ENCODE measurements at regions not wholly inside any gene's neighbourhood (a gene's known extent, or its start where the extent isn't known, plus 50 kb on each side); places are given as distances from the start of the nearest gene placed in this dataset.
A peak's percentile ranks its signal among the peaks of the same experiment; 100 is the strongest.
"Not testable (repeated sequence)": the region's sequence is repeated elsewhere in the genome, so short reads cannot be mapped to it uniquely, and the experiment has no call there.

DNA sequence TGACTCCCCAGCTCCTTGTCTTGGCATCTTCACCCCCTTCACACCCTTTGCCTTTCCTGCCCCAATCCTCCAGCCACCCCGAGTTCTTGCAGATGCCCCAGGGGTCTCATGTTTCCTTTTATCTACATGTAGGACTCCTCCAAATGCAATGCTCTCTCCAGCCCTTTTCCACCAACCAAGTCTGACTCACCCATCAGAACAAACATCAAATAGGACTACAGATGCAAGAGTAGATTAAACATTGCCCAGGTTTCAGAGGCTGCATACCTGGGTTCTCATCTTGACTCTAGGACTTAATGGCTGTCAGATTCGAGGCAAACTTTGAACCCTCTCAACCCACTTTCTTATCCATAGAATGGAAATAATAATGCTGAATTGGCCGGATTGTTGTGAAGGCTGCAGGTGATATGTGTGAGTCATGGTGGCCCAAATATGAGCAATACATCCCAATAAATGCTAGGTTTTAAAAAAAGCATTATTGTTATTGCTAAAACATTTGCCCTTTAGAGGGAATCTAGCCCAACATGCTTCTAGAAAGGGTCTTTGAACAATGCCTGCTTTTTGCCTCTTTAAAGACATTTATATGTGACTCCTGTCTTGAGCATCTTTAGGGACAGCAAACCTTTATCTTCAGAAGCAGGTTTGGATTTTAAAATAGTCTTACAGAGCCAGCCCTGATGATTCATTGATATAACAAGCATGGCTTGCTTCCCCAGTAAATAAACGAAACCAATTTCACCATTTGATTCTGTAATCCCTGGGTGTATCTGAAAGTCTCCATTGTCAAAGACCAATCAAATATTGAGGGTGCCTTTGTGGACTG lies 310.1 kb downstream of the FOXL1 start:
- no peak for DNase-seq (ENCODE audit: low read depth)

DNA sequence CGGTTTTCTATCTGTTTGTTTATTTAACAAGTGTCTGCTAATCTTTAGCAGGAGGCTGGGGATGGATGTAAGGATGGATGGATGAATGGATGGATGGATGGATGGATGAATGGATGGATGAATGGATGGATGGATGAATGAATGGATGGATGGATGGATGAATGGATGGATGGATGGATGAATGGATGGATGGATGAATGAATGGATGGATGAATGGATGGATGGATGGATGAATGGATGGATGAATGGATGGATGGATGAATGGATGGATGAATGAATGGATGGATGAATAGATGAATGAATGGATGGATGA lies 310.7 kb downstream of the FOXL1 start:
- DNase-seq (ENCODE audit: low read depth) = not testable (repeated sequence)

GRCh38 chr16:86889974-86890373 lies 311.6 kb downstream of the FOXL1 start:
- no peak for DNase-seq (ENCODE audit: low read depth)

GRCh38 chr16:86891121-86891520 lies 312.8 kb downstream of the FOXL1 start:
- DNase-seq (ENCODE audit: low read depth) = no peak

DNA sequence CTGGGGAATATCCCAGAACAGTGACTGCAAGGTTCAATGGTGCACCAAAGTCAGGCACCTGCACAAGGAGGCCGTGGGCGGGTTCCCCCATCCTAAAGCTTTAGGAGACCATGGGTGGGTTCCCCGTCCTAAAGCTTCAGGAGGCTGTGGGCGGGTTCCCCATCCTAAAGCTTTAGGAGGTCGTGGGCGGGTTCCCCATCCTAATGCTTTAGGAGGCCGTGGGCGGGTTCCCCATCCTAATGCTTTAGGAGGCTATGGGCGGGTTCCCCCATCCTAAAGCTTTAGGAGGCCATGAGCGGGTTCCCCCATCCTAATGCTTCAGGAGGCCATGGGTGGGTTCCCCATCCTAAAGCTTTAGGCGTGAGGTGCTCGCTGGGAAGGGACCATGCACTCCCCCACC lies 313.3 kb downstream of the FOXL1 start:
- DNase-seq (ENCODE audit: low read depth) = no peak

DNA sequence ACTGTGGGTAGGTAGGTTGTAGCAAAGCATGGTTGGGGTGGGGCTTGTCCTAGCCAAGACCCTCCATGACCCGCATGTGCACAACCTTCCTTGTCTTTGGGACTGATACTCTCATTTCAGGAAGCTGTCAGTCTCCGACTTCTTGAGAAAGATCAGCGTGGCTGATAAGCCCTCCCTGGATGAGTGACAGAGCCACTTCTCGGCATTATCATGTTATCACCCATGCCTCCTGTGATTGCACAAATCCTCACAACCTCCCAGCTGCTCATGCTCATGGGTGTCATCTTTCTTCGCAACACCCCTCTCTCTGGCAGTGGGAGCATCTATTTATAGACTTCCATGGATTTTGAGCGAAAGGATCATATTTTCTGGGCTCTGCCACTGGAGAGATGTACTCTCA lies 314.2 kb downstream of the FOXL1 start:
- no peak for DNase-seq (ENCODE audit: low read depth)

DNA sequence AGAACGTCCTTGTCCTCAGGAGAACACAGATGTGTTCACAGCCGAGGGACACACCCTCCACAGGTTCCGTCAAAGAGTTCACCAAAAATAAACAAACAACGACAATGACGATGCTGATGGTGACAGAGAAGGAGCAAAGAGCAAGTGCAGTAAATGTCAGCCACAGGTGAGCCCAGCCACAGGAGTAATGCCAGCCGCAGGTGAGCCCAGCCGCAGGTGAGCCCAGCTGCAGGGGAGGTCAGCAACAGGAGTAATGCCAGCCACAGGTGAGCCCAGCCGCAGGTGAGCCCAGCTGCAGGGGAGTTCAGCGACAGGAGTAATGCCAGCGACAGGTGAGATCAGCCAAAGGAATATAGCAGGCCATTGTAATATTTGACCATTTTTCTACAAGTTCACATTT lies 315.2 kb downstream of the FOXL1 start:
- DNase-seq (ENCODE audit: low read depth) = no peak

- no peak for DNase-seq (ENCODE audit: low read depth)
Observed at GRCh38 chr16:86894029-86894567, 315.7 kb downstream of the FOXL1 start.

GRCh38 chr16:86894925-86895324 lies 316.6 kb downstream of the FOXL1 start:
- no peak for DNase-seq (ENCODE audit: low read depth)

DNA sequence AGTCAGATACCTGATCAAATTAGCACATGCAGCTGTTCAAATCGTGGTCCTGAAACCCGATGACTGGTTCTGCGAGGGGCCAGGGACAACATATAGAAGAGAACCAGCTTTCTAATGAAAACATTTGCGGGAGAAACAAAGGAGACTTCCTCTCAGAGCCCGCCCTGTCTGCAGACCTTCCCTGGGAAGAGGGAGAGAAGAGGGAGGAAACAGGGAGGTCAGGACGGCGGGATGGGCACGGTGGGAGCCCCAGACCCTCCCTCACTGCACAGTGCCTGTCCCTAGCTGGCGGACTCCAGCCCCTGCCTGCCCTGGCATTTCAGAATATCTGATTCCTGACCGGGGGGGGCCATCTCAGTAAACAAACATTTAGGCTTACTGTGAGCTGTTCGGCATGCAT lies 317.3 kb downstream of the FOXL1 start:
- DNase-seq (ENCODE audit: low read depth) = no peak

- DNase-seq (ENCODE audit: low read depth) = no peak
Observed at GRCh38 chr16:86896976-86897375, 318.6 kb downstream of the FOXL1 start.

GRCh38 chr16:86897486-86897885 lies 319.1 kb downstream of the FOXL1 start:
- no peak for DNase-seq (ENCODE audit: low read depth)

- DNase-seq (ENCODE audit: low read depth) = no peak
Observed at GRCh38 chr16:86898386-86898785, 320.0 kb downstream of the FOXL1 start.

GRCh38 chr16:86899151-86899550 lies 320.8 kb downstream of the FOXL1 start:
- no peak for DNase-seq (ENCODE audit: low read depth)

DNA sequence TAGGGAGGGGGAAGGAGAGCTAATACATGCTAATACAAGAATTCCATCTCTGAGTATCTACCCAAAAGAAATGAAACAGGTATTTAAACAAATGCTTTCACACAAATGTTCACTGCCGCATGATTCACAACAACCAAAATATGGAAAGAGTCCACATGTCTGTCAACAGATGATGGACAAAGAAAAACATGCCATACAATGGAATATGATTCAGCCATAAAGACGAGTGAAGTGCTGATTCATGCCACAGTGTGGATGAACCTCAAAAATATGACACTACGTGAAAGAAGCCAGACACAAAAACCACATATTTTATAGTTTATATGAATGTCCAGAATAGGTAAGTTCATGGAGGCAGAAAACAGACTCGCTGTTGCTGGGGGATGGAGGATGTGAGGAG lies 321.4 kb downstream of the FOXL1 start:
- DNase-seq (ENCODE audit: low read depth) = peak; percentile 22

DNA sequence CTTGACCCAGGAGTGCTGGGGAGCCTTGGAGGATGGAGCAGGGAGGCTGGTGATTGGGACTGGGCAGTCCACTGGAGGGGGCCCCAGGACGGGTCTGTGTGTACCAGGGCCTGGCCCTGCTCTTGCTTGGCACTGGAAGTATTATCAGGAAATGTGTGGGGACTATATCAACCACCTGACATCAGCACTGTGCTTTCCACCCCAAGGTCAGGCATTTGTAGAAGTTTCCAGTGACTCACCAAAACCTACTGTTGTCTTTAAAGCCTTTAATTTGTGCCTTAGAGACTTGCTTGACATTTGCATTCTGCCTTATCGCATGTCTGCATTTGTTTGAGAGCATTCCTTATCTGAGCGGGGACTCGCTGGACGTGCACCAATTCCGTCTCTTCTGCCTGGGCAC lies 323.1 kb downstream of the FOXL1 start:
- DNase-seq (ENCODE audit: low read depth) = no peak

- no peak for DNase-seq (ENCODE audit: low read depth)
Observed at GRCh38 chr16:86902656-86903001, 324.3 kb downstream of the FOXL1 start.

GRCh38 chr16:86903068-86903467 lies 324.7 kb downstream of the FOXL1 start:
- no peak for DNase-seq (ENCODE audit: low read depth)

DNA sequence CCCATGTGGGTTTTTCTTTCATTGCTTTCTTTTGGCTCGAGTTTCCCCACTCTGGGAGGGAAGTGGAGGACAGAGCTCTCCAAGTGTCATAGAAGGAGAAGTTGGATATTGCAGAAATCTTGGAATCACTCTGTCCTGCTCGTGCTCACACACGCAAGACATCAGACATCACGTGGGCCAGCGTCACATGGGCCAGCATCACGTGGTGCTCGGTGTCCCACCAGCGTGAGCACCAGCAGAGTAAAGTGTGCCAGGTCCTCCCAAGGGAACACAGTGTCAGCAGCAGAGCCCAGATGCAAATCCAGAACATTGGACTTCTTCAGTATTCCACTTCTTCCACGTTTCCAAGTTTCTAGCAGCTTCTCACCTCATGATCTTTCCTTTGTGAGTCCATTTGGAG lies 327.0 kb downstream of the FOXL1 start:
- no peak for DNase-seq (ENCODE audit: low read depth)

DNA sequence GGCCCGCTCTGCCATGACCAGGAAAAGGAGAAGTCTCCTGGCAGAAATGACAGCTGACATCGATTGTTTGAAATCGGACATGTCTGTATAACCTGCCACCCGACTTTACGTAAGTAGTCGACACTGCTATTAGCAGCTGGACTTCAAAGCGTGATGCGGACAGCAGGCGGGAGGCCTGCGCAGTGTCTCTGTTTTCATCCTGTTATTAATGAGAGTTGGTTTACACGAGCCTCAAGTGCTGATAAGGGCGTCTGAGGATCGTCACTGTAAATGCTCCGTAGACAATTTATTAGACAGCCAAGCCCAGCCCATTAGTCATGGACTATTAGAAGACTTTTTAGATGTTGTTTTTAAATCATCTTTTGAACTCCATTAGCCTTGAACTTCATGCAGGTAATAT lies 328.3 kb downstream of the FOXL1 start:
- no peak for DNase-seq (ENCODE audit: low read depth)

- DNase-seq (ENCODE audit: low read depth) = no peak
Observed at GRCh38 chr16:86909359-86910160, 331.2 kb downstream of the FOXL1 start.

DNA sequence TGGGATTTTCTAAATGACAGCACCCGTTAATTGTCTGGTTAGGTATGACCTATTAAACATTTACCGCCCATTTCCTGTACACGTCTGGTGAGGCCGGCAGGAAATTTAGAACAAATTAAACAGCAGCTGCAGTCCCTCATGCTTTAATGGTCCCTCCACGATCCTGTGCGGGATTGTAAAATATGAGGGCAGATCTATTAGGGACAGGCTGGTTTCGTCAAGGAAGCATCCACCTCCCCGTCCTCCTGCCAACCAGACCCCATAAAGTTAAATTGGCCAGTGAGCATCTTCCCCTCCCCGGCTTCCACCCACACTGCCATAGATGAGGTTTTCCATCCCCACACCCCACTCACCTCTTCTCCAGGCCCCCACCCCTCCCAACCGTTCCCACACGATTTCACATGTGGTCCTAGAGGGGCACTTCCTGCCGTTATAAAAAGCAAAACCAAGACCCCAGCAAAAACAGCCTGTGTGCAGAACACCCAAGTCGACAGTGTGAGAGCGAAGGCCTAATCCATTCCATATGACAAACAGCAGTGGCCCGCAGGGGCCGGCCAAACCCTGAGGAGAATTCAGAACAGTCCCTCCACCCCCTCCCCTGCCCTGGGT lies 331.9 kb downstream of the FOXL1 start:
- DNase-seq (ENCODE audit: low read depth) = no peak

- no peak for DNase-seq (ENCODE audit: low read depth)
Observed at GRCh38 chr16:86911437-86911958, 333.1 kb downstream of the FOXL1 start.

Measured in stromal cell of bone marrow (primary cell).